ENCODE measurements at regions not wholly inside any gene's neighbourhood (a gene's known extent, or its start where the extent isn't known, plus 50 kb on each side); places are given as distances from the start of the nearest gene placed in this dataset.
"Not testable (repeated sequence)": the region's sequence is repeated elsewhere in the genome, so short reads cannot be mapped to it uniquely, and the experiment has no call there.

GRCh38 chr7:153088601-153089000, 329.0 kb downstream of the ACTR3B start:
- no peak for DNase-seq (ENCODE audit: low spot score)

GRCh38 chr7:153090209-153090608, 330.7 kb downstream of the ACTR3B start:
- DNase-seq (ENCODE audit: low spot score) = no peak

- DNase-seq (ENCODE audit: low spot score) = no peak
Observed at GRCh38 chr7:153090764-153091163, 331.2 kb downstream of the ACTR3B start.

- DNase-seq (ENCODE audit: low spot score) = no peak
Observed at GRCh38 chr7:153091477-153091876, 331.9 kb downstream of the ACTR3B start.

GRCh38 chr7:153097511-153098201, 338.1 kb downstream of the ACTR3B start:
- no peak for DNase-seq (ENCODE audit: low spot score)

- no peak for DNase-seq (ENCODE audit: low spot score)
Observed at GRCh38 chr7:153099235-153099634, 339.7 kb downstream of the ACTR3B start.

GRCh38 chr7:153100691-153101237, 341.2 kb downstream of the ACTR3B start:
- DNase-seq (ENCODE audit: low spot score) = no peak

GRCh38 chr7:153103202-153103601, 343.6 kb downstream of the ACTR3B start:
- no peak for DNase-seq (ENCODE audit: low spot score)

- DNase-seq (ENCODE audit: low spot score) = no peak
Observed at GRCh38 chr7:153107826-153108225, 348.3 kb downstream of the ACTR3B start.

- DNase-seq (ENCODE audit: low spot score) = no peak
Observed at GRCh38 chr7:153109566-153109965, 350.0 kb downstream of the ACTR3B start.

GRCh38 chr7:153110606-153111005, 351.1 kb downstream of the ACTR3B start:
- DNase-seq (ENCODE audit: low spot score) = no peak

GRCh38 chr7:153122255-153122654, 362.7 kb downstream of the ACTR3B start:
- DNase-seq (ENCODE audit: low spot score) = not testable (repeated sequence)

GRCh38 chr7:153130052-153130451, 370.5 kb downstream of the ACTR3B start:
- DNase-seq (ENCODE audit: low spot score) = no peak

- no peak for DNase-seq (ENCODE audit: low spot score)
Observed at GRCh38 chr7:153151766-153152165, 392.2 kb downstream of the ACTR3B start.

GRCh38 chr7:153152801-153153422, 393.4 kb downstream of the ACTR3B start:
- no peak for DNase-seq (ENCODE audit: low spot score)

GRCh38 chr7:153158149-153158548, 398.6 kb downstream of the ACTR3B start:
- no peak for DNase-seq (ENCODE audit: low spot score)

GRCh38 chr7:153170287-153170686, 410.7 kb downstream of the ACTR3B start:
- DNase-seq (ENCODE audit: low spot score) = no peak

GRCh38 chr7:153185936-153186335, 426.4 kb downstream of the ACTR3B start:
- no peak for DNase-seq (ENCODE audit: low spot score)

- DNase-seq (ENCODE audit: low spot score) = no peak
Observed at GRCh38 chr7:153188161-153188560, 428.6 kb downstream of the ACTR3B start.

GRCh38 chr7:153188630-153189029, 429.1 kb downstream of the ACTR3B start:
- DNase-seq (ENCODE audit: low spot score) = no peak

- DNase-seq (ENCODE audit: low spot score) = no peak
Observed at GRCh38 chr7:153190452-153190851, 430.9 kb downstream of the ACTR3B start.

- DNase-seq (ENCODE audit: low spot score) = no peak
Observed at GRCh38 chr7:153190986-153191385, 431.4 kb downstream of the ACTR3B start.

- no peak for DNase-seq (ENCODE audit: low spot score)
Observed at GRCh38 chr7:153193144-153193595, 433.6 kb downstream of the ACTR3B start.

- no peak for DNase-seq (ENCODE audit: low spot score)
Observed at GRCh38 chr7:153217032-153217431, 457.5 kb downstream of the ACTR3B start.

Data from GM03348 (cell line).